Smooth muscle cell (in vitro differentiated cells): ENCODE measurements at regions not wholly inside any gene's neighbourhood (a gene's known extent, or its start where the extent isn't known, plus 50 kb on each side); places are given as distances from the start of the nearest gene placed in this dataset.

Experiments used
- DNase-seq: peaks from one replicate; lab custom pipeline; 2025; ENCODE audit not compliant: unreplicated experiment; lab: John Stamatoyannopoulos, UW
- H2AFZ ChIP-seq: fragments of 200-600 bp; sonication (generic); 2 replicates; pipeline ENCODE4 v1.6.0; 2016; ENCODE audit warnings: antibody characterized with exemption, low read depth, mild to moderate bottlenecking
- H3F3A ChIP-seq: fragments of 200-600 bp; sonication (generic); 2 replicates; pipeline ENCODE4 v1.6.0; 2017; ENCODE audit warnings: antibody characterized with exemption, low read depth
- H3K27ac ChIP-seq: fragments of 200-600 bp; sonication (generic); 2 replicates; pipeline ENCODE4 v1.5.1; 2016; ENCODE audit warnings: low read depth, mild to moderate bottlenecking
- H3K27me3 ChIP-seq: fragments of 200-600 bp; sonication (generic); 2 replicates; pipeline ENCODE4 v1.6.1; 2016; ENCODE audit warnings: low read depth, mild to moderate bottlenecking
- H3K36me3 ChIP-seq: fragments of 200-600 bp; sonication (generic); 2 replicates; pipeline ENCODE4 v1.5.1; 2016; ENCODE audit warnings: low read depth
- H3K4me1 ChIP-seq: fragments of 200-600 bp; sonication (generic); 2 replicates; pipeline ENCODE4 v1.5.1; 2016; ENCODE audit warnings: low read depth
- H3K4me2 ChIP-seq: fragments of 200-600 bp; sonication (generic); 2 replicates; pipeline ENCODE4 v1.6.0; 2016; ENCODE audit warnings: mild to moderate bottlenecking
- H3K4me3 ChIP-seq: fragments of 200-600 bp; sonication (generic); 2 replicates; pipeline ENCODE4 v1.5.1; 2016; ENCODE audit warnings: mild to moderate bottlenecking
- H3K79me2 ChIP-seq: fragments of 200-600 bp; sonication (generic); 2 replicates; pipeline ENCODE4 v1.6.0; 2016; ENCODE audit warnings: low read depth, mild to moderate bottlenecking
- H3K9ac ChIP-seq: fragments of 200-600 bp; sonication (generic); 2 replicates; pipeline ENCODE4 v1.6.0; 2016; ENCODE audit warnings: low read depth
- H3K9me3 ChIP-seq: fragments of 200-600 bp; sonication (generic); replicated peaks from 2 replicates; pipeline ENCODE4 v1.5.1; 2016; ENCODE audit warnings: low read depth
- H4K20me1 ChIP-seq: fragments of 200-600 bp; sonication (generic); 2 replicates; pipeline ENCODE4 v1.6.0; 2016; ENCODE audit warnings: low read depth
- WGBS: methylation state at CpG from one replicate; pipeline ENCODE4 v1.1.7; 2016; ENCODE audit warnings: low lambda C conversion rate; 5-methylcytosine and 5-hydroxymethylcytosine counted together
- TF ChIP-seq, protein P1 (sequence below): fragments of 200-600 bp; sonication (generic); IDR thresholded peaks from 2 replicates; pipeline ENCODE4 v1.5.1; 2017; ENCODE audit warnings: borderline replicate concordance, mild to moderate bottlenecking, antibody characterized with exemption; ENCODE audit not compliant: insufficient read depth, poor library complexity, severe bottlenecking

GRCh38 chr7:112888781-112889180, 98.6 kb upstream of the TMEM168 start:
- WGBS: 100% methylated on average over 1 of the region's 1 CpG
- Histone ChIP-seq H3F3A (no peaks in the 10 kb centered on the region), H3K4me3 (no peak overlapping the region), H3K27ac (no peak overlapping the region), H3K9me3 (no peaks in the 10 kb centered on the region), H3K79me2 (no peaks in the 10 kb centered on the region), H2AFZ (no peak overlapping the region), H3K36me3 (no peaks in the 10 kb centered on the region), H3K4me1 (no peaks in the 10 kb centered on the region), H4K20me1 (peaks cover 21% of the 10 kb centered on the region), H3K9ac (no peak overlapping the region), H3K4me2 (no peak overlapping the region), H3K27me3 (no peaks in the 10 kb centered on the region)
- TF ChIP-seq, protein P1, sequence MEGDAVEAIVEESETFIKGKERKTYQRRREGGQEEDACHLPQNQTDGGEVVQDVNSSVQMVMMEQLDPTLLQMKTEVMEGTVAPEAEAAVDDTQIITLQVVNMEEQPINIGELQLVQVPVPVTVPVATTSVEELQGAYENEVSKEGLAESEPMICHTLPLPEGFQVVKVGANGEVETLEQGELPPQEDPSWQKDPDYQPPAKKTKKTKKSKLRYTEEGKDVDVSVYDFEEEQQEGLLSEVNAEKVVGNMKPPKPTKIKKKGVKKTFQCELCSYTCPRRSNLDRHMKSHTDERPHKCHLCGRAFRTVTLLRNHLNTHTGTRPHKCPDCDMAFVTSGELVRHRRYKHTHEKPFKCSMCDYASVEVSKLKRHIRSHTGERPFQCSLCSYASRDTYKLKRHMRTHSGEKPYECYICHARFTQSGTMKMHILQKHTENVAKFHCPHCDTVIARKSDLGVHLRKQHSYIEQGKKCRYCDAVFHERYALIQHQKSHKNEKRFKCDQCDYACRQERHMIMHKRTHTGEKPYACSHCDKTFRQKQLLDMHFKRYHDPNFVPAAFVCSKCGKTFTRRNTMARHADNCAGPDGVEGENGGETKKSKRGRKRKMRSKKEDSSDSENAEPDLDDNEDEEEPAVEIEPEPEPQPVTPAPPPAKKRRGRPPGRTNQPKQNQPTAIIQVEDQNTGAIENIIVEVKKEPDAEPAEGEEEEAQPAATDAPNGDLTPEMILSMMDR: no peak
- no peak for DNase-seq

DNA sequence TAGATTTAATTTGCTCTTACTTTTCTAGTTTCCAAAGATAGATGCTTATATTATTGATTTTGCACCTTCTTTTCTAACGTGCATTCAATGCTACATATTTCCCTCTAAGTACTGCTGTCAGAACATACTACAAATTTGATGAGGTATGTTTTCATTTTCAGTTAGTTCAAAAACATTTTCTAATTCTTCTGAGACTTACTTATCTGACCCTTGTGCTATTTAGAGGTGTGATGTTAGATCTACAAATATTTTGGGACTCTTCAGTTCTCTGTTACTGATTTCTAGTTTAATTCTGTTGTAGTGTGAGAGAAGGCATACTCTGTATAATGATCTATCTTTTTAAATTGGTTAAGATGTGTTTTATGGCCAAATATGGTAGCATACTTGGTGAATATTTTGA, 97.8 kb upstream of the TMEM168 start:
- no peaks in the 10 kb centered on the region for H3F3A ChIP-seq
- TF ChIP-seq, protein P1: no peak
- H4K20me1 ChIP-seq: peaks cover 24% of the 10 kb centered on the region
- H2AFZ ChIP-seq: no peak overlapping the region
- WGBS: 94% methylated on average over 1 of the region's 1 CpG
- H3K79me2 ChIP-seq: no peaks in the 10 kb centered on the region
- DNase-seq: no peak
- H3K4me1 ChIP-seq: no peaks in the 10 kb centered on the region
- H3K9me3 ChIP-seq: no peaks in the 10 kb centered on the region
- no peak overlapping the region for H3K27ac ChIP-seq
- no peak overlapping the region for H3K4me2 ChIP-seq
- H3K9ac ChIP-seq: no peak overlapping the region
- no peak overlapping the region for H3K4me3 ChIP-seq
- H3K27me3 ChIP-seq: no peaks in the 10 kb centered on the region
- H3K36me3 ChIP-seq: no peaks in the 10 kb centered on the region

- no peak overlapping the region for H3K4me3 ChIP-seq
- H3K4me1 ChIP-seq: no peaks in the 10 kb centered on the region
- no peaks in the 10 kb centered on the region for H3K9me3 ChIP-seq
- WGBS: 98% methylated on average over 1 of the region's 1 CpG
- H3F3A ChIP-seq: no peaks in the 10 kb centered on the region
- H3K4me2 ChIP-seq: no peak overlapping the region
- peaks cover 26% of the 10 kb centered on the region for H4K20me1 ChIP-seq
- H3K27ac ChIP-seq: no peak overlapping the region
- H3K9ac ChIP-seq: no peak overlapping the region
- H3K79me2 ChIP-seq: no peaks in the 10 kb centered on the region
- no peaks in the 10 kb centered on the region for H3K27me3 ChIP-seq
- H2AFZ ChIP-seq: no peak overlapping the region
- no peak for DNase-seq
- no peaks in the 10 kb centered on the region for H3K36me3 ChIP-seq
- TF ChIP-seq, protein P1: no peak
These were observed 97.1 kb upstream of the TMEM168 start for GRCh38 chr7:112887337-112887736.

GRCh38 chr7:112886208-112886607, 96.0 kb upstream of the TMEM168 start:
- H2AFZ ChIP-seq: no peak overlapping the region
- no peak for DNase-seq
- H3K4me3 ChIP-seq: no peak overlapping the region
- H3K27ac ChIP-seq: no peak overlapping the region
- TF ChIP-seq, protein P1: no peak
- H3F3A ChIP-seq: no peaks in the 10 kb centered on the region
- no peaks in the 10 kb centered on the region for H3K9me3 ChIP-seq
- H3K79me2 ChIP-seq: no peaks in the 10 kb centered on the region
- H3K9ac ChIP-seq: no peak overlapping the region
- H3K4me2 ChIP-seq: no peak overlapping the region
- no peaks in the 10 kb centered on the region for H3K27me3 ChIP-seq
- 95% methylated on average over 1 of the region's 1 CpG for WGBS
- no peaks in the 10 kb centered on the region for H3K4me1 ChIP-seq
- peaks cover 33% of the 10 kb centered on the region for H4K20me1 ChIP-seq
- no peaks in the 10 kb centered on the region for H3K36me3 ChIP-seq
